ENCODE measurements at regions not wholly inside any gene's neighbourhood (a gene's known extent, or its start where the extent isn't known, plus 50 kb on each side); places are given as distances from the start of the nearest gene placed in this dataset.
A peak's percentile ranks its signal among the peaks of the same experiment; 100 is the strongest.

- Histone ChIP-seq H3K9me3 (no peaks in the 10 kb centered on the region), H3K4me3 (no peak overlapping the region), H3K4me1 (peaks cover 0 to 4% (median 0%) of the 10 kb centered on the region in 4 donors), H3K36me3 (no peaks in the 10 kb centered on the region), H3K27ac (replicated peaks in 1 of 4) (no peak overlapping the region), H3K27me3 (no peaks in the 10 kb centered on the region)
- WGBS, result 93% methylated on average over 16 of the region's 20 CpGs
- intact Hi-C loops (cut with DNase I), result no loop called here
- TF ChIP-seq EP300 (IDR thresholded peaks at IDR 0.05) (no peak), CTCF (IDR thresholded peaks at IDR 0.05) (no peak), POLR2A (IDR thresholded peaks at IDR 0.05; ENCODE audit: low read depth) (no peak), POLR2AphosphoS5 (IDR thresholded peaks at IDR 0.05) (no peak)
- no peak for DNase-seq (ENCODE audit: extremely low spot score)
These were observed 57.2 kb upstream of the TAB2 start for GRCh38 chr6:149260214-149260874.

GRCh38 chr6:149261364-149262040, 56.0 kb upstream of the TAB2 start:
- Histone ChIP-seq H3K9me3 (no peaks in the 10 kb centered on the region), H3K27me3 (no peaks in the 10 kb centered on the region)

GRCh38 chr6:149263321-149263720, 54.2 kb upstream of the TAB2 start:
- Histone ChIP-seq H3K4me3 (no peak overlapping the region), H3K9me3 (no peaks in the 10 kb centered on the region), H3K27me3 (no peaks in the 10 kb centered on the region), H3K36me3 (no peaks in the 10 kb centered on the region), H3K27ac (replicated peaks in 1 of 4) (no peak overlapping the region), H3K4me1 (peaks cover 0 to 4% (median 0%) of the 10 kb centered on the region in 4 donors)
- 88% methylated on average over 2 of the region's 2 CpGs for WGBS
- intact Hi-C loops (cut with DNase I), result no loop called here
- no peak for TF ChIP-seq EP300 (IDR thresholded peaks at IDR 0.05)
- TF ChIP-seq POLR2AphosphoS5 (IDR thresholded peaks at IDR 0.05), result no peak
- no peak for TF ChIP-seq POLR2A (IDR thresholded peaks at IDR 0.05; ENCODE audit: low read depth)
- TF ChIP-seq CTCF (IDR thresholded peaks at IDR 0.05), result no peak
- no peak for DNase-seq (ENCODE audit: extremely low spot score)

More at GRCh38 chr6:149261364-149262040, 56.0 kb upstream of the TAB2 start:
- H3K27ac ChIP-seq (replicated peaks in 1 of 4), result no peak overlapping the region
- H3K4me3 ChIP-seq, result no peak overlapping the region
- intact Hi-C loops (cut with DNase I), result no loop called here
- peak; percentile 53 for DNase-seq (ENCODE audit: extremely low spot score)
- WGBS, result 76% methylated on average over 4 of the region's 4 CpGs
- no peaks in the 10 kb centered on the region for H3K36me3 ChIP-seq
- TF ChIP-seq POLR2AphosphoS5 (IDR thresholded peaks at IDR 0.05) (no peak), CTCF (IDR thresholded peaks at IDR 0.05) (no peak)
- peaks cover 0 to 4% (median 0%) of the 10 kb centered on the region in 4 donors for H3K4me1 ChIP-seq

GRCh38 chr6:149264629-149265028, 52.9 kb upstream of the TAB2 start:
- Histone ChIP-seq H3K27me3 (no peaks in the 10 kb centered on the region), H3K9me3 (no peaks in the 10 kb centered on the region), H3K4me1 (peaks cover 0 to 4% (median 0%) of the 10 kb centered on the region in 4 donors), H3K36me3 (no peaks in the 10 kb centered on the region), H3K4me3 (no peak overlapping the region), H3K27ac (replicated peaks in 1 of 4) (no peak overlapping the region)
- no peak for DNase-seq (ENCODE audit: extremely low spot score)
- TF ChIP-seq POLR2A (IDR thresholded peaks at IDR 0.05; ENCODE audit: low read depth) (no peak), EP300 (IDR thresholded peaks at IDR 0.05) (no peak), POLR2AphosphoS5 (IDR thresholded peaks at IDR 0.05) (no peak), CTCF (IDR thresholded peaks at IDR 0.05) (no peak)
- WGBS, result 76% methylated on average over 5 of the region's 5 CpGs
- intact Hi-C loops (cut with DNase I), result no loop called here

Measured in esophagus muscularis mucosa (tissue), 4 donors.